Adrenal gland (tissue), 9 donors: ENCODE measurements at regions not wholly inside any gene's neighbourhood (a gene's known extent, or its start where the extent isn't known, plus 50 kb on each side); places are given as distances from the start of the nearest gene placed in this dataset.
A peak's percentile ranks its signal among the peaks of the same experiment; 100 is the strongest.

Source experiments
- DNase-seq, 7 donors: peaks; one replicate each; pipeline ENCODE4 v3.0.0-alpha.2; 2019 to 2020
- H3K27ac ChIP-seq, 5 donors: fragments of 200-600 bp; sonication (generic) in 4 of 5; 1 replicate in 3 of 5; 2 replicates in 2 of 5; pipeline versions ENCODE4 v1.5.1 to v1.8.0; 2016 to 2020; ENCODE audit warnings: mild to moderate bottlenecking in 1 of 5
- H3K27me3 ChIP-seq: fragments of 200-600 bp; 2 replicates; pipeline ENCODE4 v1.8.0; 2021
- H3K36me3 ChIP-seq, 2 donors: fragments of 200-600 bp; replicated peaks in 1 of 2; 1 replicate in 1 of 2; 2 replicates in 1 of 2; pipeline versions ENCODE4 v1.5.1 to v1.8.0; 2018 to 2022
- H3K4me1 ChIP-seq, 2 donors: fragments of 200-600 bp; replicated peaks in 1 of 2; 1 replicate in 1 of 2; 2 replicates in 1 of 2; pipeline versions ENCODE4 v1.5.1 to v1.8.0; 2018 to 2021
- H3K4me3 ChIP-seq, 4 donors: fragments of 200-600 bp; sonication (generic) in 3 of 4; one replicate each; pipeline ENCODE4 v1.5.1; 2016 to 2018
- H3K9me3 ChIP-seq, 3 donors: fragments of 200-600 bp; sonication (generic) in 1 of 3; replicated peaks in 1 of 3; 1 replicate in 2 of 3; 2 replicates in 1 of 3; pipeline versions ENCODE4 v1.5.1 to v1.8.0; 2016 to 2021
- CTCF ChIP-seq, 6 experiments: fragments of 450-650 bp in 4 of 6; fragments of 200-600 bp in 2 of 6; sonication (generic) in 1 of 6; IDR thresholded peaks; 1 replicate in 5 of 6; 2 replicates in 1 of 6; pipeline versions ENCODE4 v1.5.1 to v1.8.0; 2016 to 2021; ENCODE audit warnings: antibody characterized with exemption in 6 of 6, mild to moderate bottlenecking in 2 of 6, moderate library complexity in 1 of 6
- POLR2A ChIP-seq, 2 donors: fragments of 450-650 bp; IDR thresholded peaks; one replicate each; pipeline ENCODE4 v1.6.1; 2017; ENCODE audit warnings: antibody characterized with exemption in 2 of 2, mild to moderate bottlenecking in 2 of 2, moderate library complexity in 1 of 2
- WGBS, 4 donors: extraction: QIAGEN DNeasy Blood & Tissue Kit in 2 of 4; methylation state at CpG; one replicate each; pipeline versions ENCODE4 v1.1.5 to v1.1.7; 2013 to 2017; 5-methylcytosine and 5-hydroxymethylcytosine counted together
- intact Hi-C, 2 donors: fragments of 100-400 bp; cut with DNase I; formaldehyde crosslinking; loops; one replicate each; pipeline versions ENCODE4 v1.14.1 to v1.15.0; 2022 to 2023
- donor health status: healthy with polysubstance abuse.
- donor health status: Bipolar disorder and iron deficiency.
- donor health status: DM: yes; HTN: yes; CAD: no.
- donor health status: DM: no; HTN: no; CAD: no.
- donor health status: DM: no; HTN: no; CAD: no.

- H3K27ac ChIP-seq, result no peak overlapping the region
- H3K4me3 ChIP-seq, result no peak overlapping the region
- H3K9me3 ChIP-seq, result no peaks in the 10 kb centered on the region
- peaks cover 6 to 14% of the 10 kb centered on the region in 2 donors for H3K4me1 ChIP-seq
- intact Hi-C loops, result loop anchor here (5.0 to 10.0 kb wide), 5 partner anchors 145 to 925 kb away; partner anchors contain the start of genes APP (in 2 of the 2) and CYYR1 (in 1 of the 2)
- H3K27me3 ChIP-seq, result no peaks in the 10 kb centered on the region
- WGBS, 4 donors, result 79 to 89% (median 86%) methylated on average over 8 to 9 of the region's 9 CpGs
- H3K36me3 ChIP-seq, result no peaks in the 10 kb centered on the region
- DNase-seq, result no peak
- no peak for TF ChIP-seq POLR2A (IDR thresholded peaks at IDR 0.05)
- TF ChIP-seq CTCF (IDR thresholded peaks at IDR 0.05), result no peak
Observed at GRCh38 chr21:26719750-26720149, 125.5 kb downstream of the ADAMTS1 start.

GRCh38 chr21:26717146-26717739, 128.0 kb downstream of the ADAMTS1 start:
- H3K9me3 ChIP-seq, result no peaks in the 10 kb centered on the region
- H3K36me3 ChIP-seq, result no peaks in the 10 kb centered on the region
- intact Hi-C loops, result loop anchor here (5.0 to 10.0 kb wide), 5 partner anchors 142 to 922 kb away; partner anchors contain the start of genes APP (in 2 of the 2) and CYYR1 (in 1 of the 2)
- 11 to 18% (median 15%) methylated on average over 5 of the region's 5 CpGs for WGBS, 4 donors
- TF ChIP-seq CTCF (IDR thresholded peaks at IDR 0.05) (peak; percentile 53 to 78 (median 62)), POLR2A (IDR thresholded peaks at IDR 0.05) (no peak)
- no peak overlapping the region for H3K4me3 ChIP-seq
- no peaks in the 10 kb centered on the region for H3K27me3 ChIP-seq
- DNase-seq, result no peak
- H3K27ac ChIP-seq, result no peak overlapping the region
- peaks cover 6 to 26% of the 10 kb centered on the region in 2 donors for H3K4me1 ChIP-seq

- no peaks in the 10 kb centered on the region for H3K27me3 ChIP-seq
- H3K36me3 ChIP-seq, result no peaks in the 10 kb centered on the region
- no peak overlapping the region for H3K4me3 ChIP-seq
- intact Hi-C loops, result loop anchor here (5.0 to 10.0 kb wide), 5 partner anchors 141 to 921 kb away; partner anchors contain the start of genes APP (in 2 of the 2) and CYYR1 (in 1 of the 2)
- WGBS, 4 donors, result 41 to 46% (median 42%) methylated on average over 6 to 7 of the region's 7 CpGs
- H3K9me3 ChIP-seq, result no peaks in the 10 kb centered on the region
- DNase-seq, result peak; percentile 35 to 67 (median 50)
- TF ChIP-seq CTCF (IDR thresholded peaks at IDR 0.05) (peak; percentile 42 to 73 (median 57)), POLR2A (IDR thresholded peaks at IDR 0.05) (no peak)
- H3K4me1 ChIP-seq, result peaks cover 6 to 26% of the 10 kb centered on the region in 2 donors
- peak overlapping the region in 1 of 5 donors; percentile 44 for H3K27ac ChIP-seq
Observed at GRCh38 chr21:26715878-26716506, 129.2 kb downstream of the ADAMTS1 start.

- Histone ChIP-seq H3K27ac (peak overlapping the region in 4 of 5 donors; percentile 2 to 56 (median 38)), H3K36me3 (no peaks in the 10 kb centered on the region), H3K27me3 (no peaks in the 10 kb centered on the region), H3K4me1 (peaks cover 6 to 26% of the 10 kb centered on the region in 2 donors), H3K9me3 (no peaks in the 10 kb centered on the region), H3K4me3 (no peak overlapping the region)
- intact Hi-C loops, result loop anchor here (5.0 to 10.0 kb wide), 5 partner anchors 140 to 920 kb away; partner anchors contain the start of genes APP (in 2 of the 2) and CYYR1 (in 1 of the 2)
- no peak for TF ChIP-seq POLR2A (IDR thresholded peaks at IDR 0.05)
- no peak for TF ChIP-seq CTCF (IDR thresholded peaks at IDR 0.05)
- peak; percentile 45 to 84 (median 75) for DNase-seq
- 43 to 50% (median 46%) methylated on average over 4 of the region's 4 CpGs for WGBS, 4 donors
Observed at GRCh38 chr21:26715116-26715515, 130.1 kb downstream of the ADAMTS1 start.
